Amygdala (tissue), 56 donors: ENCODE measurements at regions not wholly inside any gene's neighbourhood (a gene's known extent, or its start where the extent isn't known, plus 50 kb on each side); places are given as distances from the start of the nearest gene placed in this dataset.

Experiments used
- DNase-seq, 56 donors: peaks; one replicate each; lab custom pipeline; 2025; lab: John Stamatoyannopoulos, UW

GRCh38 chr12:118689793-118690192 is 291.5 kb upstream of the SRRM4 start:
- no peak for DNase-seq

- DNase-seq, result no peak
Observed at GRCh38 chr12:118690506-118690905, 290.8 kb upstream of the SRRM4 start.

GRCh38 chr12:118694128-118694775 is 287.1 kb upstream of the SRRM4 start:
- no peak for DNase-seq

GRCh38 chr12:118704527-118705241 is 276.7 kb upstream of the SRRM4 start:
- DNase-seq, result no peak

GRCh38 chr12:118706437-118706836 is 274.9 kb upstream of the SRRM4 start:
- DNase-seq, result no peak

DNA sequence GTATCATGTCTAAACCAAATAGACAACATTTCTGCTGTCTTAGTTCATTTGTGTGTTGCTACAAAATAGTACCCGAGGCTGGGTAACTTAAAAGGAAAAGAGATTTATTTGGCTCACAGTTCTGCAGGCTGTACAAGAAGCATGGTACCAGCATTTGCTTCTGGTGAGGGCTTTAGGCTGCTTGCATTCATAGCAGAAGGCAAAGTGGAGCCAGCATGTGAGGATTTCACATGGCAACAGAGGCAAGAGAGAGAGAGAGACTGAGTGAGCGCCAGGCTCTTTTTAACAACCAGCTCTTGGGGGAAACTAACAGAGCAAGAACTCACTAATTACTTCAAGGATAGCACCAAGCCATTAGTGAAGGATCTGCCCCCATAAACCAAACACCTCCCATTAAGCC is 271.4 kb upstream of the SRRM4 start:
- DNase-seq, result no peak

DNA sequence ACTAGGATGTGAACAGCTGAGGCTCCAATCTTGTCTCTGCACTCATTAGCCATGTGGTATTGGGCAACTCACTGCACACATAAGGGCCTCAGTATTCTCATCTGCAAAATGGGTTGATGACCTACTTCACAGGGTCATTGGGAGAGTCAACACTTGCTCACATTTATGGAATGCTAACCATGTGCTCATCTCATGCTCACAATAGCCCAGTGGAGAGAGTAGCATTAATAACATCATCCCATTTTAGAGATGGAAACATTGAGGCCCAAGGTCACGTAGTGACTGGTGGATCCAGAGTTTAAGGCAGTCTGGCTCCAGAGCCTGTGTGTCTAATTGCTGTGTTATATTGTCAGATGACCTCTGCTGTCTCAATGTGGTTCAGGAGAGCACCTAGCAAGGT is 270.2 kb upstream of the SRRM4 start:
- DNase-seq, result no peak

GRCh38 chr12:118714051-118714460 is 267.3 kb upstream of the SRRM4 start:
- DNase-seq, result peak in 33 of 56 donors; percentile 0 to 54 (median 13)

DNA sequence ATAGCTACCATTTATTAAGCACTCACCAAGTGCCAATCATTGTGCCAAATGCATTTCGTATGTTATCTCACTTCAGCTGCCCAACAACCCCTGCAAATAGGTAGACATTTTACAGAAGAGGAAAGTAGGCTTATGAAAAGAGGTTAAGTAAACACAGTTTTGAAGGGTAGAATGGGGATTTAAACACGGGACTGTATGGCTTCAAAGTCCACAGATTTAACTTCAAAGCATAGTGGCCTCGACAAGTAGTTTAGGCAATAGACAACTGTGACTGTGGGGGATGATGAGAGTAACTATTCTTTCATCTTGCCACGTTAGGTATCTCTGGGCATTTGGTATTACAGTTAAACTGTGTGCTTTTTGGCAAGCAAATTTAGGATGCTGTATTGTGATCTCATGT is 266.8 kb upstream of the SRRM4 start:
- DNase-seq, result no peak

- no peak for DNase-seq
Observed at GRCh38 chr12:118715647-118716046, 265.7 kb upstream of the SRRM4 start.

DNA sequence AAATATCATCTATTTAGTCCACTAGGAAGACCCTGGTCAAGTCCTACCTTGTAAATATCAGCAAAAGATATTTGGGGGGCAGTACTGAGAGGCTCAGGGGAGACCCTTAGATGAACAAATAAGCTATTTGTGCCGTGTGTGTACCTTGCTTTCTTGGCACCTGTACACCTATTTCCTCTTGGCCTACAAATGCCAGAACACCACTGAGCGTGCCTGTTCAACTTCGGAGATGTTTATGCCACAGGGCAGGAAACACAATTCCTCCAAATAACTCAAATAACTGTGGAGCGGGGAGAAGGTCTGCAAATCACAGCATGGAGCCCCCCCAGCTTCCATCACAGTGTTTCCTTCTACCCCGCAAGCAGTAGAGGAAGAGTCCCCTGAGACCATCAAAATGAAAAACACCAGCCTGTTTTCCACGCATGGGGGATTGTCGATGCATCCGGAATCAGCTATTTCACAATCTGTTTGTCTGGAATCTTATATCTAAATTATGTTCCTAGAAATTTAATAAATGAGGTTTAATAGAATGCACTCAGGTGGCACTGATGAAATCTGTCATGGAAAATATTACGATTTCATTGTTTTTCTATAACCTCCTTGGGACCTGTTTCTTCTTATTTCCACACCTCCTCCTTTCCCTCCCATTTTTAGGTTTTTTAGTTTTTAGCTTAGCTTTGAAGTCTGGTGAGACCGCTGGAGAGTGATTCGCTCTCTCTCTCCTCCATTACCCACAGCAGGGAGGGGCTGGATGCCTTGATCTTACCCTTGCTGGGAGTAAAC is 254.0 kb upstream of the SRRM4 start:
- no peak for DNase-seq

- DNase-seq, result no peak
Observed at GRCh38 chr12:118727979-118728366, 253.4 kb upstream of the SRRM4 start.

DNA sequence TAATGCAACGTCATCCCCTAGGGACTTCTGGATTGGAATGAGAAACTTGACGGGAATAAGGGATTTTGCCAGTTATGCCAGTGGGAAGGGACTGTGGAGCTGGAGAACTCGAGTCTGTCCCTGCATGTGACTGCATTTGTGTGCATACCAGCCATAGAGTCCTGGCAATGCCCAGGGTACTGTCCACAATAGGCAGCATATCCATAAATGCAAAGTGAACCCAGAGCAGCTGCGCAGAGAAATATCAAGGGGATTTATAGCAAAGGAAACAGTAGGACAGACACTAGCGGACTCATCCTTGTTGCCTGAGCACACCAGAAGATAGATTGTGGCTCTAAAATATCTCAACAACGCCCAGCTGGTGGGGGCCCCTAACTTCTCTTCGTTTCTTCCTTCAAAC is 247.1 kb upstream of the SRRM4 start:
- DNase-seq, result no peak

DNA sequence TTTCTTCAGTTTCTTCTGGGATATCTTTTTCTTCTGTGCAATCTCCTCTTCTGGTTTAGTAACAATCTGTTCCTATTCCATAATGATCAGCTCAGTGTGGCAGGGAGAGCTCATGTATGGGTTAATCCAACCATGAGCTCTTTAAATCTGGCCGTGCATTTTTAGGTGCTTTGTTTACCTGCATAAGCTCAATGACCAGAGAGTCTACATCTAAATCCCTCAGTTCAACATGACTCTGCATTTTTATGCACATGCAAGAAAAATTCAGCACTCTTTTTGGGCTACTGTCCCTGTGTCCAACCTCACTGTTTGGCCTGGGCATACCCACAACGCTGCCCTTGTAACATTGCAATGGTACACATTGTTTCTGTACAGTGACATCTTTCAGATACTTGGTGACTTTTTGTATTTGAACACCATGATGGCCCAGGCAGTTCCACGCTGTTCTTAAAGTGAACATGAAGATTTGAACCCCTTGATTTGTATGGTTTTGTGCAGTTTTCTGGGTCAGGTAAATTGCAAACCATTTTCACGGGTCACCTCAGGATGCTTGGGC is 243.3 kb upstream of the SRRM4 start:
- no peak for DNase-seq

- DNase-seq, result peak in 13 of 56 donors; percentile 1 to 37 (median 7)
Observed at GRCh38 chr12:118741194-118741593, 240.1 kb upstream of the SRRM4 start.

DNA sequence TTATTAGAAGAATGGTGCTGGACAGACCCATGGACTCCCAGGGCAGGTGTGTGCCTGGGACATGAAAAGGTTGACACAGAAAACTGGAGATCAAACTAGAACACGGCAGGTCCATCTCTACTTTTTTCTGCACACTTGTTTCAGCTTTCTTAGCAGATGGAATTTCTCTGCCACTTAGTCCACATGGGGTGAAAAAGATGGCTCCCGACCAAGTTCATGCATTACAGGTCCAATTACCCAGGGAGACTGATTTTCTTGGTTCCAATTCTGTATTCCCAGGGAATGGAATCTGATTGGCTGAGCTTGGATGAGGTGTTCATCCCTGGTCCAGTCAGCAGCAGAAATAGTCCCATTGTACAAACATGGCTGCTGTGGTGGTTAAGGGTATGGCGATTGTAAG is 238.9 kb upstream of the SRRM4 start:
- no peak for DNase-seq

DNA sequence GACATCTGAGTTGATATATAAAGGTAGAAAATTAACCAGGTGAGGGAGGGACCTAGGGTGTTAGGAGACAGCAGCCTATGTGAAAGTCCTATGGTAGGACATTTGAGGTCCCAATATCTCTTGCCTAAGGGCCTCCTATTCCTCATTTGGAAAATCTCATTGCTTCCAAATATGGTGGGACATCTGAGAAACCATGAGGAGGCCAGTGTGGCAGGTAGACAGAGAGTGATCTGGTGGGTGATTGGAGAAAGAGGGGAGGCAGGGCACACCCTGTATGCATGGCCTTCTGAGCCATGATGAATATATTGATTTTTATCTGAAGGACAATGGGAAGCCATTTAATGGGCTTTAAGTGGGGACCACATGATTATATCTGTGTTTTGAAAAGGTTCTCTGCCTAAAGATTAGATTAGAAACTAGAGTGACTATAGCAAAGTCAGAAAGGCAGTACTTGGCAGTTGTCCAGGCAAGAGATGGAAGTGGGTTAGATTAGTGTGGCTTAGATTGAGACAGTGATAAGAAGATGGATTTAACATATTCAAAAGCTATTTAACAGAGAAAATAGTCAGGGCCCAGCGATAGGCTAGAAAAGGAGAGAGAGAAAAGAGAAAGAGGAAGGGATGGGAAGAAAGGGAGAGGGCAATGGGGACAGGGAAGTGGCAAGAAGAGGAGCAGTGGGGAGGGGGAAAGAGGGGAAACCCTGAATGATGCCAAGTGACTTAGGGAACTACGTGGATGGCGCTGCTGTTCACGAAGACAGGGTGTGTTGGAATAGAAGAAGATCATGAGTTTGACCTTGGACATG is 237.2 kb upstream of the SRRM4 start:
- DNase-seq, result no peak

DNA sequence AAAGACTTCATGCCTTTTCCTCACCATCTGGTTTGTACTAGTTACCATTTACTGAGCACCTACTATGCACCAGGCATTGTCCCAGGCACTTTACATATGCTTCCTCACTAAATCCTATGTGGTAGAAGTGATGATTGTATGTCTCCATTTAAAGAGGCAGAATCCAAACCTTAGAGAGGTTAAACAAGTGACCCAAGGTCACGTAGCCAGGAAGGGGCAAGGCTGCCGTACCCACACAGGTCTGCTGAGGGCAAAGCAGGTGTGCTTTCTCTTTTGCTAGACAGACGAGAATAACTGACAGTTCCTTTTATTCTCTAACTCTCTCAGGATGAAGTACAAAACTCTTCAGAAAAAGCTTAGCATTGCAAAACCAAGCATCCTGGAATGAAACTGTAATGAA is 235.2 kb upstream of the SRRM4 start:
- DNase-seq, result no peak

DNA sequence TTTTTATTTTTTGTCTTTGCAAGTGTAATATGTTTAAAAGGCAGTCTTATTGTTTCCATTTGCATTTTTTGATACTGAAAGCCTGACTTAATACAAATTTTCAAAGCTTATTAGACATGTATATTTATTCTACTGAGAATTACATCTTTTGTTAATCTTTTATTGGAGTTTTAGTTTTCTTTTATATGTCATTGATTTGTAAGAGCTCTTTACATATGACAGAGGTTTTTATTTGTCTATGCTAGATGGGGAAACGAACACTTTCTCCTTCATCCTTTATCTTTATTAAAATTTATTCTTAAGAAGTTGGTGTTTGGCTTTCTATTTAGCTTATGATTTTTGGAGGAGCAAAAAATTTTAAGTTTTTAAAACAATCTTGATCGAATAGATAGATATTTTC is 234.4 kb upstream of the SRRM4 start:
- DNase-seq, result no peak

- no peak for DNase-seq
Observed at GRCh38 chr12:118747771-118748170, 233.6 kb upstream of the SRRM4 start.
